ENCODE measurements at regions not wholly inside any gene's neighbourhood (a gene's known extent, or its start where the extent isn't known, plus 50 kb on each side); places are given as distances from the start of the nearest gene placed in this dataset.

- TF ChIP-seq CTCF (IDR thresholded peaks at IDR 0.05; ENCODE audit: low read depth, low read length) (no peak), POLR2A (IDR thresholded peaks at IDR 0.05; ENCODE audit: extremely low read depth, insufficient read length) (no peak)
Measured at GRCh38 chr2:45128580-45128997, 119.3 kb upstream of the SIX2 start.

Data from NB4 (cell line).